MM.1S (cell line): ENCODE measurements at regions not wholly inside any gene's neighbourhood (a gene's known extent, or its start where the extent isn't known, plus 50 kb on each side); places are given as distances from the start of the nearest gene placed in this dataset.

Experiments
- DNase-seq: peaks from one replicate; pipeline ENCODE4 v3.0.0-alpha.2; 2015
- H2AFZ ChIP-seq: fragments of 300-600 bp; sonication (generic); 2 replicates; pipeline ENCODE4 v1.6.0; 2016; ENCODE audit warnings: antibody characterized with exemption, low read length
- H3F3A ChIP-seq: fragments of 300-600 bp; sonication (generic); 2 replicates; pipeline ENCODE4 v1.6.1; 2016; ENCODE audit warnings: mild to moderate bottlenecking, antibody characterized with exemption, low read length, moderate library complexity, mixed read lengths; ENCODE audit not compliant: insufficient read depth
- H3K27ac ChIP-seq: fragments of 300-600 bp; sonication (generic); 2 replicates; pipeline ENCODE4 v1.5.1; 2016; ENCODE audit warnings: mild to moderate bottlenecking, low read length
- H3K27me3 ChIP-seq: fragments of 300-600 bp; sonication (generic); replicated peaks from 2 replicates; pipeline ENCODE4 v1.6.0; 2016; ENCODE audit warnings: low read length; ENCODE audit not compliant: insufficient read depth
- H3K36me3 ChIP-seq: fragments of 300-600 bp; sonication (generic); replicated peaks from 2 replicates; pipeline ENCODE4 v1.6.1; 2016; ENCODE audit warnings: mild to moderate bottlenecking, low read length, mixed read lengths; ENCODE audit not compliant: insufficient read depth
- H3K4me1 ChIP-seq: fragments of 300-600 bp; sonication (generic); 2 replicates; pipeline ENCODE4 v1.6.1; 2016; ENCODE audit warnings: low read length, mixed read lengths
- H3K4me2 ChIP-seq: fragments of 300-600 bp; sonication (generic); 2 replicates; pipeline ENCODE4 v1.6.0; 2016; ENCODE audit warnings: low read depth, low read length
- H3K4me3 ChIP-seq: fragments of 300-600 bp; sonication (generic); 2 replicates; pipeline ENCODE4 v1.5.1; 2016; ENCODE audit warnings: low read length, mixed read lengths
- H3K79me2 ChIP-seq: fragments of 300-600 bp; sonication (generic); 2 replicates; pipeline ENCODE4 v1.6.1; 2016; ENCODE audit warnings: mixed run types, low read length, mixed read lengths
- H3K9ac ChIP-seq: fragments of 300-600 bp; sonication (generic); 2 replicates; pipeline ENCODE4 v1.6.1; 2016; ENCODE audit warnings: low read length, mixed read lengths
- H3K9me2 ChIP-seq: fragments of 300-600 bp; sonication (generic); replicated peaks from 2 replicates; pipeline ENCODE4 v1.6.1; 2016; ENCODE audit warnings: mild to moderate bottlenecking, low read length, mixed read lengths; ENCODE audit not compliant: insufficient read depth
- H3K9me3 ChIP-seq: fragments of 300-600 bp; sonication (generic); replicated peaks from 2 replicates; pipeline ENCODE4 v1.6.1; 2016; ENCODE audit warnings: mild to moderate bottlenecking, low read length, mixed read lengths; ENCODE audit not compliant: insufficient read depth
- H4K20me1 ChIP-seq: fragments of 300-600 bp; sonication (generic); 2 replicates; pipeline ENCODE4 v1.6.1; 2016; ENCODE audit warnings: mild to moderate bottlenecking, low read length, moderate library complexity, mixed read lengths; ENCODE audit not compliant: insufficient read depth
- CTCF ChIP-seq: fragments of 300-600 bp; sonication (generic); IDR thresholded peaks from 2 replicates; pipeline ENCODE4 v1.5.1; 2016; ENCODE audit warnings: antibody characterized with exemption, low read length, mixed read lengths
- EZH2 ChIP-seq: fragments of 300-600 bp; sonication (generic); optimal IDR thresholded peaks from 2 replicates; pipeline ENCODE3; 2017; ENCODE audit warnings: low read depth, mild to moderate bottlenecking, antibody characterized with exemption, low read length, mixed read lengths
- EZH2phosphoT487 ChIP-seq: fragments of 300-600 bp; sonication (generic); IDR thresholded peaks from 2 replicates; pipeline ENCODE4 v1.6.1; 2018; ENCODE audit warnings: antibody characterized with exemption, low read length

GRCh38 chr21:22106720-22107410, 1108.7 kb downstream of the NCAM2 start:
- TF ChIP-seq CTCF = no peak
- no peak for TF ChIP-seq EZH2
- no peak for TF ChIP-seq EZH2phosphoT487
- Histone ChIP-seq H3K9ac (no peak overlapping the region), H3K9me2 (no peaks in the 10 kb centered on the region), H3K79me2 (no peaks in the 10 kb centered on the region), H4K20me1 (no peaks in the 10 kb centered on the region), H3K4me1 (no peaks in the 10 kb centered on the region), H3K36me3 (no peaks in the 10 kb centered on the region), H3K27ac (no peak overlapping the region), H3K4me2 (no peak overlapping the region), H3F3A (no peaks in the 10 kb centered on the region), H3K9me3 (no peaks in the 10 kb centered on the region), H3K4me3 (no peak overlapping the region), H2AFZ (no peak overlapping the region), H3K27me3 (no peaks in the 10 kb centered on the region)
- no peak for DNase-seq

GRCh38 chr21:22115746-22116145, 1117.5 kb downstream of the NCAM2 start:
- TF ChIP-seq EZH2 (no peak), EZH2phosphoT487 (no peak), CTCF (no peak)
- Histone ChIP-seq H3K9me2 (no peaks in the 10 kb centered on the region), H3K9ac (no peak overlapping the region), H3F3A (no peaks in the 10 kb centered on the region), H3K4me2 (no peak overlapping the region), H3K79me2 (no peaks in the 10 kb centered on the region), H2AFZ (no peak overlapping the region), H3K36me3 (no peaks in the 10 kb centered on the region), H4K20me1 (no peaks in the 10 kb centered on the region), H3K27me3 (no peaks in the 10 kb centered on the region), H3K4me1 (no peaks in the 10 kb centered on the region), H3K27ac (no peak overlapping the region), H3K9me3 (no peaks in the 10 kb centered on the region), H3K4me3 (no peak overlapping the region)
- no peak for DNase-seq

GRCh38 chr21:22120616-22121266, 1122.5 kb downstream of the NCAM2 start:
- H3F3A ChIP-seq = no peaks in the 10 kb centered on the region
- H3K27me3 ChIP-seq = no peaks in the 10 kb centered on the region
- no peaks in the 10 kb centered on the region for H3K79me2 ChIP-seq
- H4K20me1 ChIP-seq = no peaks in the 10 kb centered on the region
- no peak overlapping the region for H3K9ac ChIP-seq
- TF ChIP-seq EZH2phosphoT487 = no peak
- no peak for TF ChIP-seq EZH2
- peak; percentile 34 for TF ChIP-seq CTCF
- H3K4me2 ChIP-seq = no peak overlapping the region
- H3K36me3 ChIP-seq = no peaks in the 10 kb centered on the region
- no peak overlapping the region for H2AFZ ChIP-seq
- DNase-seq = no peak
- H3K9me2 ChIP-seq = no peaks in the 10 kb centered on the region
- H3K4me3 ChIP-seq = no peak overlapping the region
- no peaks in the 10 kb centered on the region for H3K9me3 ChIP-seq
- no peak overlapping the region for H3K27ac ChIP-seq
- no peaks in the 10 kb centered on the region for H3K4me1 ChIP-seq
